ENCODE measurements at regions not wholly inside any gene's neighbourhood (a gene's known extent, or its start where the extent isn't known, plus 50 kb on each side); places are given as distances from the start of the nearest gene placed in this dataset.

DNA sequence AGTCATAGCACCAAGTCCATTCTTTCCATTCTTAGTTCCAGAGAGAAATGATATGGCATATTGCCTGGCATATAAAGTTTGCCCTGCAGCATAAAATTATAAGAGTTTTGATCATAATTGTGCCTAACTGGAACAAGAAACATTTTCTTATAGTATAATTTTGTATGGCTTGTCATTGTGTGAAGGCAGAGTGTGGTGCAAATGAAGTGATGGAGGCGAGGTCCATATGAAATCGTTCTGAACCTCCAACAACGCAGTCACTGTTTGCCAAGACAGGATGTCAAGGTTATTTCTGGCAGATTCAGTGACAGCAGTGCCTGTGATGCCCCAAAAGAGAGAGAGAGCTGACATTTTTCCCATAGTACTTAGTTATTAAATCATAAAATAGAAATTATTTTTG is 584.0 kb downstream of the ADGRL2 start:
- Histone ChIP-seq H3K23ac (ENCODE audit: low read depth, low read length, poor library complexity) (no peak overlapping the region), H3K79me1 (ENCODE audit: low read depth, low read length) (no peaks in the 10 kb centered on the region), H3K4me2 (ENCODE audit: insufficient read depth, low read length, poor library complexity, severe bottlenecking) (no peak overlapping the region), H2AK5ac (ENCODE audit: low read depth, low read length) (no peak overlapping the region), H3K4ac (ENCODE audit: low read length) (no peak overlapping the region), H3K4me3 (ENCODE audit: low read length in 2 of 2) (no peak overlapping the region), H3K18ac (ENCODE audit: low read length) (no peak overlapping the region), H2BK12ac (ENCODE audit: low read length) (no peak overlapping the region), H3K27ac (replicated peaks; ENCODE audit: low read length) (no peak overlapping the region), H4K8ac (ENCODE audit: low read depth, low read length) (no peak overlapping the region), H4K91ac (ENCODE audit: low read depth, low read length, poor library complexity) (no peak overlapping the region), H3K36me3 (replicated peaks in 1 of 2; ENCODE audit: control insufficient read depth in 2 of 2, insufficient read depth in 2 of 2, low read length in 2 of 2) (no peaks in the 10 kb centered on the region), H3K27me3 (ENCODE audit: control insufficient read depth in 3 of 3, insufficient read depth in 3 of 3, low read depth in 1 of 3, low read length in 3 of 3) (no peaks in the 10 kb centered on the region), H3K14ac (ENCODE audit: low read length) (no peak overlapping the region), H3K9ac (ENCODE audit: low read depth, low read length, poor library complexity) (no peak overlapping the region), H3K9me3 (replicated peaks in 1 of 2; ENCODE audit: control insufficient read depth in 2 of 2, insufficient read depth in 1 of 2, low read depth in 1 of 2, low read length in 2 of 2) (no peaks in the 10 kb centered on the region), H2AFZ (ENCODE audit: low read length) (no peak overlapping the region), H2BK15ac (ENCODE audit: low read length) (no peak overlapping the region), H2BK120ac (ENCODE audit: low read depth, low read length) (no peak overlapping the region), H2BK5ac (ENCODE audit: low read length) (no peak overlapping the region), H3K4me1 (ENCODE audit: control insufficient read depth in 2 of 2, insufficient read depth in 1 of 2, low read depth in 1 of 2, low read length in 2 of 2) (peaks cover 1 to 5% of the 10 kb centered on the region in 2 donors)
- no peak for DNase-seq (ENCODE audit: low spot score)
- no CpG with 5 or more reads among the region's 3 CpGs for WGBS, 2 donors (ENCODE audit: extremely low coverage in 2 of 2, insufficient read length in 2 of 2, insufficient replicate concordance in 1 of 2)

DNA sequence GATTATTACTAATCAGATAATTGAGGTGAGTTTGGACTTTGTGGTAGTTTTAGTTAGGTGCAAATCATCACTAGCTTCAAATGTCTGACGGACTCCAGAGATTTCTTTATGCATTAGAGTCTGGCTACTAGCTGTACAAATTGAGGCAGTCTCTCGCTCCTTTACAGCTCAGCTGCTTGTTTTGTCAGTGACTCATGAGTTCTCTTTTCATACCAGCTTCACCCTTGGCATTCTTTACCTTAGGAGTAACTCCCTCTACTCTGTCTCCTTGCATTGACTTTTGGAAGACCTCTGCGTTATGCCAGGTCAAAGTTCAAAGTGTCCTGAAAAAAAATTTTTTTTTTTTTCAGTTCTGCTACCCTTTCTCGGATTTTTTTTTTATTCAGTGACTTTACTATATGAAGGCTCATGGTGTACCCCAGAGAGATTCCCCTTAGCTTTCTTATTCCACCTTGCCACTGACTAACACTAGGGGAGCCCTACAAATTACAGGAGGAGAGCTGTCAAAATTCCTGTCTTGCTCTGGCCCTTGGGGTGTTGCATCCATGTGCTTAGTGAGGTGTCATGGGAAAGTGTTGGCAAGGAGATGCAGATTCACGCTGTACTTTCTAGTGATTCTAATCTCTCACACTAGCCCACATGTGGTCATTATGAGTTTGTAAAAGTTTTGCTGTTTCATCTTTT is 576.6 kb downstream of the ADGRL2 start:
- Histone ChIP-seq H2BK15ac (ENCODE audit: low read length) (no peak overlapping the region), H2BK5ac (ENCODE audit: low read length) (no peak overlapping the region), H2BK120ac (ENCODE audit: low read depth, low read length) (no peak overlapping the region), H4K8ac (ENCODE audit: low read depth, low read length) (no peak overlapping the region), H3K9me3 (replicated peaks in 1 of 2; ENCODE audit: control insufficient read depth in 2 of 2, insufficient read depth in 1 of 2, low read depth in 1 of 2, low read length in 2 of 2) (no peaks in the 10 kb centered on the region), H3K4me3 (ENCODE audit: low read length in 2 of 2) (no peak overlapping the region), H4K91ac (ENCODE audit: low read depth, low read length, poor library complexity) (no peak overlapping the region), H3K4ac (ENCODE audit: low read length) (no peak overlapping the region), H2BK12ac (ENCODE audit: low read length) (no peak overlapping the region), H3K18ac (ENCODE audit: low read length) (no peak overlapping the region), H3K36me3 (replicated peaks in 1 of 2; ENCODE audit: control insufficient read depth in 2 of 2, insufficient read depth in 2 of 2, low read length in 2 of 2) (no peaks in the 10 kb centered on the region), H3K27ac (replicated peaks; ENCODE audit: low read length) (no peak overlapping the region), H2AK5ac (ENCODE audit: low read depth, low read length) (no peak overlapping the region), H3K23ac (ENCODE audit: low read depth, low read length, poor library complexity) (no peak overlapping the region), H3K4me1 (ENCODE audit: control insufficient read depth in 2 of 2, insufficient read depth in 1 of 2, low read depth in 1 of 2, low read length in 2 of 2) (no peaks in the 10 kb centered on the region), H2AFZ (ENCODE audit: low read length) (no peak overlapping the region), H3K79me1 (ENCODE audit: low read depth, low read length) (no peaks in the 10 kb centered on the region), H3K9ac (ENCODE audit: low read depth, low read length, poor library complexity) (no peak overlapping the region), H3K27me3 (ENCODE audit: control insufficient read depth in 3 of 3, insufficient read depth in 3 of 3, low read depth in 1 of 3, low read length in 3 of 3) (no peaks in the 10 kb centered on the region), H3K14ac (ENCODE audit: low read length) (no peak overlapping the region), H3K4me2 (ENCODE audit: insufficient read depth, low read length, poor library complexity, severe bottlenecking) (no peak overlapping the region)
- WGBS, 2 donors (ENCODE audit: extremely low coverage in 2 of 2, insufficient read length in 2 of 2, insufficient replicate concordance in 1 of 2): no CpG with 5 or more reads among the region's 5 CpGs
- DNase-seq (ENCODE audit: low spot score): no peak

DNA sequence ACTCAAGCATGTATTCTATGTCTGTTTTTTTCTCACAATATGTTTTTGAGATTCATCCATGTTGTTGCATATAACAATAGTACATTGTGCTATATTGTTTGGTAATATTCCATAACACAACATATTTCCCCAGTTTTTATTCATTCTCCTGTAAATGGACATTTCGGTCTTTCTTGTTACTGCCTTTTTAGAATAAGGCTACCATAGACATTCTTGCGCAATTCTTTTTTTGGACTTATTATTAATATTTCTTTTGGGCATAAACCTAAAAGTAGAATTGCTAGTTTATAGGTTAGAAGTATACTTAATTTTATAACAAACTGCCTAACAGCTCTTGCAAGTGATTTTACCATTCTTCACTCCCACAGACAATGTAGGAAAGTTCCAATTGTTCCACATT is 573.0 kb downstream of the ADGRL2 start:
- no CpG with 5 or more reads among the region's 2 CpGs for WGBS, 2 donors (ENCODE audit: extremely low coverage in 2 of 2, insufficient read length in 2 of 2, insufficient replicate concordance in 1 of 2)
- no peaks in the 10 kb centered on the region for H3K79me1 ChIP-seq (ENCODE audit: low read depth, low read length)

DNA sequence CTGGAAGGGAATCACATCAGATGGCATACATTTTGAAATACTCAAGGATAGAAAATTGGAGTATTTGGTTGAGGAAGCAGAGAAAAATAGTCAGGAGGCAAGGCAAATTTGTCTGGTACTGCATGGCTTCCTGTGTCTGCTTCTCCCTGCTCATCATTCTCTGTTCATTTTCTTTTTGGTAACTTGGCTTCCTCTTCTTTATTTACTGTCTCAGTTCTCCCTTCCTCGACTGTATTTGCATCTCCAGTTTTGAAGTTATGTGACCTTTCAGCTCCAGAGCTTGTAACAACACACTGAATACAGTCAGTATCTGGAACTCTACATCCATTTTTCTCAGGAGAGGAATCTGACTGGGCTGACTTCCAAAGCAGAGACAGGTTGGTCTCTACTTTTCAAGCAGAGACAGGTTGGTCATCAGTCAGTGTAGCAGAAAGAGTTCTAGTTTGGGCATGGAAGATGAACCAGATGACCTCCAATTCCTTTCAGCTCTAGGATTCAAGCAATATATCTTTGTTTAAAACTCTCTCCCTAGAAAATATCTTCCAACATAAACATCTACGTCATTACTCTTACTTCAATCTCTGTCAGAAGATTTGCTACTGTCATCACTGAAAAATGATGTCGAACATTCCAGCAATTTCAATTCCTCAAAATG is 571.2 kb downstream of the ADGRL2 start:
- Histone ChIP-seq H2BK5ac (ENCODE audit: low read length) (no peak overlapping the region), H2AFZ (ENCODE audit: low read length) (peak overlapping the region; percentile 60), H3K4me2 (ENCODE audit: insufficient read depth, low read length, poor library complexity, severe bottlenecking) (no peak overlapping the region), H3K14ac (ENCODE audit: low read length) (no peak overlapping the region), H3K9ac (ENCODE audit: low read depth, low read length, poor library complexity) (no peak overlapping the region), H3K4ac (ENCODE audit: low read length) (no peak overlapping the region), H3K27ac (replicated peaks; ENCODE audit: low read length) (no peak overlapping the region), H2BK120ac (ENCODE audit: low read depth, low read length) (no peak overlapping the region), H2BK12ac (ENCODE audit: low read length) (no peak overlapping the region), H3K27me3 (ENCODE audit: control insufficient read depth in 3 of 3, insufficient read depth in 3 of 3, low read depth in 1 of 3, low read length in 3 of 3) (no peaks in the 10 kb centered on the region), H4K91ac (ENCODE audit: low read depth, low read length, poor library complexity) (no peak overlapping the region), H3K4me3 (ENCODE audit: low read length in 2 of 2) (no peak overlapping the region), H3K79me1 (ENCODE audit: low read depth, low read length) (no peaks in the 10 kb centered on the region), H4K8ac (ENCODE audit: low read depth, low read length) (no peak overlapping the region), H3K36me3 (replicated peaks in 1 of 2; ENCODE audit: control insufficient read depth in 2 of 2, insufficient read depth in 2 of 2, low read length in 2 of 2) (no peaks in the 10 kb centered on the region), H3K23ac (ENCODE audit: low read depth, low read length, poor library complexity) (no peak overlapping the region), H3K9me3 (replicated peaks in 1 of 2; ENCODE audit: control insufficient read depth in 2 of 2, insufficient read depth in 1 of 2, low read depth in 1 of 2, low read length in 2 of 2) (no peaks in the 10 kb centered on the region), H3K18ac (ENCODE audit: low read length) (no peak overlapping the region), H3K4me1 (ENCODE audit: control insufficient read depth in 2 of 2, insufficient read depth in 1 of 2, low read depth in 1 of 2, low read length in 2 of 2) (no peaks in the 10 kb centered on the region), H2BK15ac (ENCODE audit: low read length) (no peak overlapping the region), H2AK5ac (ENCODE audit: low read depth, low read length) (no peak overlapping the region)
- DNase-seq (ENCODE audit: low spot score): no peak
- 100% methylated on average over 1 of the region's 3 CpGs; no CpG with 5 or more reads in 1 of the 2 donors for WGBS, 2 donors (ENCODE audit: extremely low coverage in 2 of 2, insufficient read length in 2 of 2, insufficient replicate concordance in 1 of 2)

More for the DNA sequence above, 573.0 kb downstream of the ADGRL2 start:
- Histone ChIP-seq H3K36me3 (replicated peaks in 1 of 2; ENCODE audit: control insufficient read depth in 2 of 2, insufficient read depth in 2 of 2, low read length in 2 of 2) (no peaks in the 10 kb centered on the region), H3K14ac (ENCODE audit: low read length) (no peak overlapping the region), H3K4ac (ENCODE audit: low read length) (no peak overlapping the region), H2AK5ac (ENCODE audit: low read depth, low read length) (no peak overlapping the region), H2BK120ac (ENCODE audit: low read depth, low read length) (no peak overlapping the region), H4K91ac (ENCODE audit: low read depth, low read length, poor library complexity) (no peak overlapping the region), H2BK15ac (ENCODE audit: low read length) (no peak overlapping the region), H4K8ac (ENCODE audit: low read depth, low read length) (no peak overlapping the region), H2AFZ (ENCODE audit: low read length) (no peak overlapping the region), H2BK12ac (ENCODE audit: low read length) (no peak overlapping the region), H3K23ac (ENCODE audit: low read depth, low read length, poor library complexity) (no peak overlapping the region), H3K9me3 (replicated peaks in 1 of 2; ENCODE audit: control insufficient read depth in 2 of 2, insufficient read depth in 1 of 2, low read depth in 1 of 2, low read length in 2 of 2) (no peaks in the 10 kb centered on the region), H3K9ac (ENCODE audit: low read depth, low read length, poor library complexity) (no peak overlapping the region), H3K4me1 (ENCODE audit: control insufficient read depth in 2 of 2, insufficient read depth in 1 of 2, low read depth in 1 of 2, low read length in 2 of 2) (no peaks in the 10 kb centered on the region), H3K4me3 (ENCODE audit: low read length in 2 of 2) (no peak overlapping the region), H2BK5ac (ENCODE audit: low read length) (no peak overlapping the region), H3K18ac (ENCODE audit: low read length) (no peak overlapping the region), H3K27me3 (ENCODE audit: control insufficient read depth in 3 of 3, insufficient read depth in 3 of 3, low read depth in 1 of 3, low read length in 3 of 3) (no peaks in the 10 kb centered on the region), H3K4me2 (ENCODE audit: insufficient read depth, low read length, poor library complexity, severe bottlenecking) (no peak overlapping the region), H3K27ac (replicated peaks; ENCODE audit: low read length) (no peak overlapping the region)
- DNase-seq (ENCODE audit: low spot score): no peak
